ENCODE measurements at regions not wholly inside any gene's neighbourhood (a gene's known extent, or its start where the extent isn't known, plus 50 kb on each side); places are given as distances from the start of the nearest gene placed in this dataset.

DNA sequence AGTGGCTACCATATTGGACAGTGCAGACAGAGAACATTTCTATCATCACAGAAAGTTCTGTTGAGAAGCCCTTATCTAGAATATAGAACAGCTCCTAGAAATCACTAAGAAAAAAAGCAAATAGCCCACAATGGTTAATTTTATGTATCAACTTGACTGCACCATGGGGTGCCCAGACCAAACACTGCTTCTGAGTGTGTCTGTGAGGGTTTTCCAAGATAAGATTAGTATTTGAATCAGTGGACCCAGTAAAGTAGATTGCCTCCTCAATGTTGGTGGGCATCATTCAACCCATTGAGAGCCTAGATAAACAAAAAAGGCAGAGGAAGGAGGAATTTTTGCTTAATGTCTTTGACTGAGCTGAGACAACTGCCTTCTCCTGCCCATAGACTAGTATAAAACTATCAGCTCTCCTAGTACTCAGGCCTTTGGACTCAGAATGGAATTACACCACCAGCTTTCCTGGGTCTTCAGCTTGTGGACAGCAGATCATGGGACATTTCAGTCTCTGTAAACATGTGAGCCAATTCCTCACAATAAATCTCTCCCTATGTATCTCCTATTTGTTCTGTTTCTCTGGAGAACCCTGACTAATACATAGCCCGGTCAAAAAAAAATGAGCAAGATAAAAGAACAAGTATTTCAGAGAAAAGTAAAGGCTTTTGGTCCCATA is 55.9 kb upstream of the OXTR start:
- TF ChIP-seq, protein P1, sequence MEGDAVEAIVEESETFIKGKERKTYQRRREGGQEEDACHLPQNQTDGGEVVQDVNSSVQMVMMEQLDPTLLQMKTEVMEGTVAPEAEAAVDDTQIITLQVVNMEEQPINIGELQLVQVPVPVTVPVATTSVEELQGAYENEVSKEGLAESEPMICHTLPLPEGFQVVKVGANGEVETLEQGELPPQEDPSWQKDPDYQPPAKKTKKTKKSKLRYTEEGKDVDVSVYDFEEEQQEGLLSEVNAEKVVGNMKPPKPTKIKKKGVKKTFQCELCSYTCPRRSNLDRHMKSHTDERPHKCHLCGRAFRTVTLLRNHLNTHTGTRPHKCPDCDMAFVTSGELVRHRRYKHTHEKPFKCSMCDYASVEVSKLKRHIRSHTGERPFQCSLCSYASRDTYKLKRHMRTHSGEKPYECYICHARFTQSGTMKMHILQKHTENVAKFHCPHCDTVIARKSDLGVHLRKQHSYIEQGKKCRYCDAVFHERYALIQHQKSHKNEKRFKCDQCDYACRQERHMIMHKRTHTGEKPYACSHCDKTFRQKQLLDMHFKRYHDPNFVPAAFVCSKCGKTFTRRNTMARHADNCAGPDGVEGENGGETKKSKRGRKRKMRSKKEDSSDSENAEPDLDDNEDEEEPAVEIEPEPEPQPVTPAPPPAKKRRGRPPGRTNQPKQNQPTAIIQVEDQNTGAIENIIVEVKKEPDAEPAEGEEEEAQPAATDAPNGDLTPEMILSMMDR (IDR thresholded peaks at IDR 0.05; ENCODE audit: low read depth, low read length, missing control alignments): no peak
- in situ Hi-C loops (cut with HindIII; ENCODE audit: low sequenced_read_pairs): no loop called here
- DNase-seq (ENCODE audit: low read depth): no peak
- H3K4me3 ChIP-seq (ENCODE audit: low read depth, low read length): no peak overlapping the region

DNA sequence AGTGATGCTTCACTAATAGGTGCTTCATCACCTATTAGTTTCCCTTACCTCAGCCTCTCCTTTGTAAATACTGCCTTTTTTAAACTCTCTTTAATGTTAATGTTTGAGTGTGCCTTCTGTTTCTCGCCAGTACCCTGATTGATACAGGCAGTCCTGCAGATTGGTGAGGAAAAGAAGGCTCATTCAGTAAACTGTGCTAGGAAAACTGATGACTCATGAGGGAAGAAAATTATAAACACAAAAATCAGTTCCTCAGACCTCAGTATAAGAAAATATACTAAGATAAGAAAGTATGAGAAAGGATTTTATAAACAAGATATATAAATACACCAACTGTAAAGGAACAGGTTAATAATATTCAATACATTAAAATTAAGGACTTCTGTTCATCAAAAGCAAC is 54.8 kb upstream of the OXTR start:
- H3K4me3 ChIP-seq (ENCODE audit: low read depth, low read length): no peak overlapping the region
- TF ChIP-seq, protein P1 (IDR thresholded peaks at IDR 0.05; ENCODE audit: low read depth, low read length, missing control alignments): no peak
- no peak for DNase-seq (ENCODE audit: low read depth)
- in situ Hi-C loops (cut with HindIII; ENCODE audit: low sequenced_read_pairs): no loop called here

DNA sequence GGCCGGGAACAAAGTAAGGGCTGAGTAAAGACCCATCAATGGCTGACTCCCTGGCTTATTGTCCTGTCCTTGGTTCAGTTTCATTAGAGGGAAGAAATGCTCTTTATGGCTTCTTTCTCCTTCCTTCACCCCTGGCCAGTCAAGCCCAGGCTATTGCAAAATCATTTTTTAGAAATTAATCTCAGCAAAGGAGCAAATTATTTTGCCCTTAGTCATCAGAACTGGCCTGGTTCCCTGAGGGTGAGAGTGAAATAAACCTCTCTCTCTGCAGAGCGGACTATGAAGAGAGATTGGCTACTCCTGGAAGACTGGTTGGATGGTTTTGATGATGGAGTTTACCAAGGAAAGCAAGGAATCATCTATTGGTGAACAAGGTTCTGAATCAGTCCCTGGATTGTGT is 52.7 kb upstream of the OXTR start:
- DNase-seq (ENCODE audit: low read depth): peak; percentile 22
- in situ Hi-C loops (cut with HindIII; ENCODE audit: low sequenced_read_pairs): no loop called here
- H3K4me3 ChIP-seq (ENCODE audit: low read depth, low read length): no peak overlapping the region
- TF ChIP-seq, protein P1 (IDR thresholded peaks at IDR 0.05; ENCODE audit: low read depth, low read length, missing control alignments): no peak

Measured in astrocyte of the cerebellum (primary cell).